ENCODE measurements at regions not wholly inside any gene's neighbourhood (a gene's known extent, or its start where the extent isn't known, plus 50 kb on each side); places are given as distances from the start of the nearest gene placed in this dataset.

GRCh38 chr2:177322801-177323261 is 58.3 kb upstream of the NFE2L2 start:
- TF ChIP-seq, protein P1, sequence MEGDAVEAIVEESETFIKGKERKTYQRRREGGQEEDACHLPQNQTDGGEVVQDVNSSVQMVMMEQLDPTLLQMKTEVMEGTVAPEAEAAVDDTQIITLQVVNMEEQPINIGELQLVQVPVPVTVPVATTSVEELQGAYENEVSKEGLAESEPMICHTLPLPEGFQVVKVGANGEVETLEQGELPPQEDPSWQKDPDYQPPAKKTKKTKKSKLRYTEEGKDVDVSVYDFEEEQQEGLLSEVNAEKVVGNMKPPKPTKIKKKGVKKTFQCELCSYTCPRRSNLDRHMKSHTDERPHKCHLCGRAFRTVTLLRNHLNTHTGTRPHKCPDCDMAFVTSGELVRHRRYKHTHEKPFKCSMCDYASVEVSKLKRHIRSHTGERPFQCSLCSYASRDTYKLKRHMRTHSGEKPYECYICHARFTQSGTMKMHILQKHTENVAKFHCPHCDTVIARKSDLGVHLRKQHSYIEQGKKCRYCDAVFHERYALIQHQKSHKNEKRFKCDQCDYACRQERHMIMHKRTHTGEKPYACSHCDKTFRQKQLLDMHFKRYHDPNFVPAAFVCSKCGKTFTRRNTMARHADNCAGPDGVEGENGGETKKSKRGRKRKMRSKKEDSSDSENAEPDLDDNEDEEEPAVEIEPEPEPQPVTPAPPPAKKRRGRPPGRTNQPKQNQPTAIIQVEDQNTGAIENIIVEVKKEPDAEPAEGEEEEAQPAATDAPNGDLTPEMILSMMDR (IDR thresholded peaks at IDR 0.05; ENCODE audit: low read depth, low read length): no peak
- H3K4me3 ChIP-seq (ENCODE audit: low read depth, low read length): no peak overlapping the region

GRCh38 chr2:177324797-177325196 is 60.3 kb upstream of the NFE2L2 start:
- H3K4me3 ChIP-seq (ENCODE audit: low read depth, low read length): no peak overlapping the region
- TF ChIP-seq, protein P1 (IDR thresholded peaks at IDR 0.05; ENCODE audit: low read depth, low read length): no peak

DNA sequence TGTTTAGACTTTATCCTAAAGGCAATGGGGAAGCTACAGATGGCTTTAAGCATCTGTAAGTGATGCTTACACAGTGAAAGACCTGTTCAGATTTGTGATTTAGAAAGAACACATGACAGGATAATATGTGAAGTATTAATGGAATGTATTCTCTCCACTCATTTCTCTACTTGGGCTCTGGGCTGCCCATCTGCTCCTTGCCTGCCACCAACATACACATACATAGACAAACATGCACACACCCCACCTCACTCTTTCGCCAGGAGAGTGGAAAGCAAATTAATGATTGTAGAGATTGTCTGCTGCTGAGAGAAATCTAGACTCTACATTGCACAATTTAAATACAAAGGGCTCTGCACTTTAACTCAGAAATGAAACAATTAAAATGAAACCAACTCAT is 61.0 kb upstream of the NFE2L2 start:
- no peak overlapping the region for H3K4me3 ChIP-seq (ENCODE audit: low read depth, low read length)
- TF ChIP-seq, protein P1 (IDR thresholded peaks at IDR 0.05; ENCODE audit: low read depth, low read length): no peak

DNA sequence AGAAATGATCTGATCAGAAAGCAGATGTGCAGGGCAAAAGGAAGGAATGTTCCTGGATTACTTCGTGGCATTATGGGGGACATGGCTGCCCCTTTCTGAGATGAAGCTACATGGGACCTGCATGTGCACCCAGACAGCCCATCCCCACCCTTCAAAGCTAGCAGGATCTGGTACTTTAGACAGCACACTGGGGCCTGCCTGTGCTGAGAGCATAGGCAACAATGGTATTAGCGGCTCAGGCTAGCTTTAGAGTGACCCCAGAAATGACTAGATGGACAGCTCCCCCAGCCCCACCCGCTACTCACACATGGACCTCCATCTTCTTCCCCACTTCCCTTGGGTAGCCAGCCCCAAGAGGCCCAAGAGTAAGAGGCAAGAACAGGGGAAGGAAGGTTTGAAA is 61.5 kb upstream of the NFE2L2 start:
- no peak overlapping the region for H3K4me3 ChIP-seq (ENCODE audit: low read depth, low read length)
- TF ChIP-seq, protein P1 (IDR thresholded peaks at IDR 0.05; ENCODE audit: low read depth, low read length): no peak

- H3K4me3 ChIP-seq (ENCODE audit: low read depth, low read length): no peak overlapping the region
- TF ChIP-seq, protein P1 (IDR thresholded peaks at IDR 0.05; ENCODE audit: low read depth, low read length): no peak
These were observed 62.1 kb upstream of the NFE2L2 start for GRCh38 chr2:177326591-177326990.

DNA sequence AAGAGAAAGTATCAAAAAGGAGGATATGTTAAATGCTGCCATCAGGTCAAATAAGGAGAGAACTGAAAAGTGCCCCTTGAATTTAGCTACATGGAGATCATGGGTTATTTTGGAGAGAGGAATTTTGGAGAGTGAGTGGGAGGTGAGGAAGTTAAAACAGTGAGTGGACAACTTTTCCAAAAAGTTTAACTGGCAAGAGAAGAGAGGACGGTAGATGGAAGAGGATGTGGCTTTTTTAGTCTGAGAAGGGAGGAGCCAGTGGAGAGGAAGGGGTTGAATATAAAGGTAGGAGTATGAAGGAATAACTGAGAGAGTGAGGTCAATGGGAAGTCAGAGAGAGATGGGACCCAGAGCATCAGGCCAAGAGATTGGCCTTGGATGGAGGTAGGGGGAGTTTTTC is 62.5 kb upstream of the NFE2L2 start:
- H3K4me3 ChIP-seq (ENCODE audit: low read depth, low read length): no peak overlapping the region
- TF ChIP-seq, protein P1 (IDR thresholded peaks at IDR 0.05; ENCODE audit: low read depth, low read length): no peak

GRCh38 chr2:177328056-177328455 is 63.5 kb upstream of the NFE2L2 start:
- TF ChIP-seq, protein P1 (IDR thresholded peaks at IDR 0.05; ENCODE audit: low read depth, low read length): no peak
- no peak overlapping the region for H3K4me3 ChIP-seq (ENCODE audit: low read depth, low read length)

Data from WI38 (cell line).